KG1 (cell line): ENCODE measurements at regions not wholly inside any gene's neighbourhood (a gene's known extent, or its start where the extent isn't known, plus 50 kb on each side); places are given as distances from the start of the nearest gene placed in this dataset.
"Not testable (repeated sequence)": the region's sequence is repeated elsewhere in the genome, so short reads cannot be mapped to it uniquely, and the experiment has no call there.

Experiments
- DNase-seq: peaks from one replicate; lab custom pipeline; 2025; lab: John Stamatoyannopoulos, UW

- no peak for DNase-seq
These were observed 257.1 kb downstream of the EFCAB11 start for GRCh38 chr14:89697281-89698060.

GRCh38 chr14:89695846-89696245 lies 258.7 kb downstream of the EFCAB11 start:
- DNase-seq, result no peak

GRCh38 chr14:89690139-89690538 lies 264.4 kb downstream of the EFCAB11 start:
- no peak for DNase-seq

GRCh38 chr14:89689711-89690110 lies 264.8 kb downstream of the EFCAB11 start:
- DNase-seq, result not testable (repeated sequence)

GRCh38 chr14:89688507-89689211 lies 265.9 kb downstream of the EFCAB11 start:
- no peak for DNase-seq

- DNase-seq, result not testable (repeated sequence)
These were observed 267.4 kb downstream of the EFCAB11 start for GRCh38 chr14:89687129-89687528.

- no peak for DNase-seq
These were observed 267.1 kb upstream of the FOXN3 start for GRCh38 chr14:89684139-89684538.

- peak; percentile 48 for DNase-seq
These were observed 264.3 kb upstream of the FOXN3 start for GRCh38 chr14:89681086-89682018.

- no peak for DNase-seq
These were observed 263.1 kb upstream of the FOXN3 start for GRCh38 chr14:89680156-89680555.

- no peak for DNase-seq
These were observed 261.7 kb upstream of the FOXN3 start for GRCh38 chr14:89678768-89679167.

GRCh38 chr14:89675590-89675989 lies 258.6 kb upstream of the FOXN3 start:
- DNase-seq, result no peak

- no peak for DNase-seq
These were observed 257.9 kb upstream of the FOXN3 start for GRCh38 chr14:89674936-89675335.

- DNase-seq, result no peak
These were observed 257.2 kb upstream of the FOXN3 start for GRCh38 chr14:89674240-89674639.

- peak; percentile 30 for DNase-seq
These were observed 256.6 kb upstream of the FOXN3 start for GRCh38 chr14:89673512-89674225.

- DNase-seq, result no peak
These were observed 255.8 kb upstream of the FOXN3 start for GRCh38 chr14:89672636-89673511.

- peak; percentile 70 for DNase-seq
These were observed 252.2 kb upstream of the FOXN3 start for GRCh38 chr14:89669193-89669592.

- DNase-seq, result no peak
These were observed 250.9 kb upstream of the FOXN3 start for GRCh38 chr14:89667983-89668382.

GRCh38 chr14:89665300-89666081 lies 248.5 kb upstream of the FOXN3 start:
- DNase-seq, result not testable (repeated sequence)

- no peak for DNase-seq
These were observed 244.4 kb upstream of the FOXN3 start for GRCh38 chr14:89661392-89661791.
